ENCODE measurements at regions not wholly inside any gene's neighbourhood (a gene's known extent, or its start where the extent isn't known, plus 50 kb on each side); places are given as distances from the start of the nearest gene placed in this dataset.

DNA sequence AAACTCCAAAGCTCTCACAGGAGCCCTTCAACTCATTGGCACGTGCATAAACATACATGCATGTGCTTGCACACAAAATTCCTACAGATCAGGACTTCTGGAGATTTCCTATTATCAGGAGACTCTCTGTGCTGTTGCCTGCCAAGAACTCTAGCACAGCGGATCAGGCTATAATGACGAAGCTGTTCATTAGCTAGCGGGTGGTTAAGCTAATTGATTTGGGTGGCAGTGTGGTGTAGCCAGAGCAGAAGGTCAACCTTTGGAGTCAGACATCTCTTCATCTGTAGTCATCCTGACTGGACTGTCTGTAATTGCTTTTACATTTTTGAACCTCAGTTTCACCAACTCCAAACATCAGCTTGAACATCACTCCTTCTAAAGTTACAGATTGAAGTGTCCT lies 69.0 kb downstream of the KIF2B start:
- Histone ChIP-seq H3K36me3 (ENCODE audit: low read depth, low read length) (no peaks in the 10 kb centered on the region), H3K4me2 (ENCODE audit: low read length) (no peak overlapping the region), H3K9me2 (replicated peaks; ENCODE audit: low read length) (no peaks in the 10 kb centered on the region), H3K27me3 (ENCODE audit: low read length) (no peaks in the 10 kb centered on the region), H3K4me3 (ENCODE audit: low read length) (no peak overlapping the region), H3K9me3 (ENCODE audit: low read length) (peaks cover 23% of the 10 kb centered on the region), H2AFZ (ENCODE audit: low read length) (no peak overlapping the region), H3K79me2 (ENCODE audit: low read length) (no peaks in the 10 kb centered on the region), H3F3A (ENCODE audit: low read length, unreplicated experiment) (no peaks in the 10 kb centered on the region), H3K4me1 (ENCODE audit: insufficient read depth, low read length) (no peaks in the 10 kb centered on the region), H3K27ac (ENCODE audit: low read length) (no peak overlapping the region), H3K9ac (ENCODE audit: low read length) (no peak overlapping the region), H4K20me1 (ENCODE audit: low read length) (no peaks in the 10 kb centered on the region)
- no peak for TF ChIP-seq EZH2 (IDR thresholded peaks at IDR 0.05; ENCODE audit: low read length, unreplicated experiment)
- TF ChIP-seq EZH2phosphoT487 (IDR thresholded peaks at IDR 0.05; ENCODE audit: borderline replicate concordance, low read length): no peak
- TF ChIP-seq, protein P1, sequence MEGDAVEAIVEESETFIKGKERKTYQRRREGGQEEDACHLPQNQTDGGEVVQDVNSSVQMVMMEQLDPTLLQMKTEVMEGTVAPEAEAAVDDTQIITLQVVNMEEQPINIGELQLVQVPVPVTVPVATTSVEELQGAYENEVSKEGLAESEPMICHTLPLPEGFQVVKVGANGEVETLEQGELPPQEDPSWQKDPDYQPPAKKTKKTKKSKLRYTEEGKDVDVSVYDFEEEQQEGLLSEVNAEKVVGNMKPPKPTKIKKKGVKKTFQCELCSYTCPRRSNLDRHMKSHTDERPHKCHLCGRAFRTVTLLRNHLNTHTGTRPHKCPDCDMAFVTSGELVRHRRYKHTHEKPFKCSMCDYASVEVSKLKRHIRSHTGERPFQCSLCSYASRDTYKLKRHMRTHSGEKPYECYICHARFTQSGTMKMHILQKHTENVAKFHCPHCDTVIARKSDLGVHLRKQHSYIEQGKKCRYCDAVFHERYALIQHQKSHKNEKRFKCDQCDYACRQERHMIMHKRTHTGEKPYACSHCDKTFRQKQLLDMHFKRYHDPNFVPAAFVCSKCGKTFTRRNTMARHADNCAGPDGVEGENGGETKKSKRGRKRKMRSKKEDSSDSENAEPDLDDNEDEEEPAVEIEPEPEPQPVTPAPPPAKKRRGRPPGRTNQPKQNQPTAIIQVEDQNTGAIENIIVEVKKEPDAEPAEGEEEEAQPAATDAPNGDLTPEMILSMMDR (conservative IDR thresholded peaks at IDR 0.05; ENCODE audit: low read depth, low read length): no peak
- CTCF ChIA-PET: no interaction called here
- no TSS peak for BruUV-seq (replicated peaks)
- ATAC-seq (no peak), DNase-seq (no peak)
- POLR2A ChIA-PET (ENCODE audit: unreplicated experiment): no interaction called here
- intact Hi-C loops (cut with micrococcal nuclease): no loop called here

DNA sequence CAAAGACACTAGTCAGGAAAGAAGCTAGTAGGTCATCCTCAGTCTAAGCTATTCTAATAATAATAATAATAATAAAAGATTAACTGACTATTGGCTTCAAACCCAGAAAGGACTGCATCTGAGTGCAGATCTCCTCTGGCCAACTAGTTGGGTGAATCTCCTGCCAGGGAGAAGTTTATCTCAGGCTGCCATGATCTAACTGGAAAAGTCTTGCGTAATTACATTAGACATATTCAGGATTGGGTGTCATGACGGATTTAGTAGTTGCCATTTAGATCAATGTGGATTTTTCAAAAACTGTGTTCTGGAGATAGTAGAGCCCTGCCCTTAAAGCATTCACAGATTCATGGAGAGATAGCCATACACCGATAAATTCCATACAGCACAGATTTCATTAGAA lies 69.5 kb downstream of the KIF2B start:
- Histone ChIP-seq H3F3A (ENCODE audit: low read length, unreplicated experiment) (no peaks in the 10 kb centered on the region), H3K27me3 (ENCODE audit: low read length) (no peaks in the 10 kb centered on the region), H4K20me1 (ENCODE audit: low read length) (no peaks in the 10 kb centered on the region), H3K36me3 (ENCODE audit: low read depth, low read length) (no peaks in the 10 kb centered on the region), H3K4me3 (ENCODE audit: low read length) (no peak overlapping the region), H3K4me2 (ENCODE audit: low read length) (no peak overlapping the region), H3K9me2 (replicated peaks; ENCODE audit: low read length) (no peaks in the 10 kb centered on the region), H3K9me3 (ENCODE audit: low read length) (peaks cover 23% of the 10 kb centered on the region), H3K4me1 (ENCODE audit: insufficient read depth, low read length) (no peaks in the 10 kb centered on the region), H3K79me2 (ENCODE audit: low read length) (no peaks in the 10 kb centered on the region), H2AFZ (ENCODE audit: low read length) (no peak overlapping the region), H3K27ac (ENCODE audit: low read length) (no peak overlapping the region), H3K9ac (ENCODE audit: low read length) (no peak overlapping the region)
- intact Hi-C loops (cut with micrococcal nuclease): no loop called here
- BruUV-seq (replicated peaks): no TSS peak
- DNase-seq: no peak
- POLR2A ChIA-PET (ENCODE audit: unreplicated experiment): no interaction called here
- no peak for ATAC-seq
- CTCF ChIA-PET: no interaction called here
- TF ChIP-seq, protein P1 (conservative IDR thresholded peaks at IDR 0.05; ENCODE audit: low read depth, low read length): no peak
- TF ChIP-seq EZH2 (IDR thresholded peaks at IDR 0.05; ENCODE audit: low read length, unreplicated experiment): no peak
- TF ChIP-seq EZH2phosphoT487 (IDR thresholded peaks at IDR 0.05; ENCODE audit: borderline replicate concordance, low read length): no peak

DNA sequence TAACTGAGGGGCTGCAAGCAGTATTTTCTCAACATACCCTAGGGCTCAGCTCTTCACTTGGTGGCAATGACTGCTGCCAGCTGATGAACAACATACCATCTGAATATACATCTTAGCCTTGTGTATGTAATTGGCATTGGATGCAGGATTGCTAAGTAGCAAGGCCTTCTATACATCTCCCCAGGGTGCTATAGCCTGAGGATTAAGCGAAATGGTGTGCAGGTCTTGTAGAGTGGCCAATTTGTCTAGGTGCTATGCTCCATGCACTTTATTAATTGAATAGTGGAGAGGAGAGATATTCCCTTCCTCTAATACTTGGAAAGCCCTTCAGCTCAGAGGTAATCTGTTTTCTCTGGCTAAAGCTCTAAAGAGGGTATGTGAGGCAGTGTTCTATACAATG lies 71.9 kb downstream of the KIF2B start:
- Histone ChIP-seq H3K27me3 (ENCODE audit: low read length) (no peaks in the 10 kb centered on the region), H3K36me3 (ENCODE audit: low read depth, low read length) (no peaks in the 10 kb centered on the region), H4K20me1 (ENCODE audit: low read length) (no peaks in the 10 kb centered on the region), H3K27ac (ENCODE audit: low read length) (no peak overlapping the region), H2AFZ (ENCODE audit: low read length) (no peak overlapping the region), H3K9me2 (replicated peaks; ENCODE audit: low read length) (no peaks in the 10 kb centered on the region), H3K9me3 (ENCODE audit: low read length) (peaks cover 13% of the 10 kb centered on the region), H3F3A (ENCODE audit: low read length, unreplicated experiment) (no peaks in the 10 kb centered on the region), H3K4me2 (ENCODE audit: low read length) (no peak overlapping the region), H3K9ac (ENCODE audit: low read length) (no peak overlapping the region), H3K79me2 (ENCODE audit: low read length) (no peaks in the 10 kb centered on the region), H3K4me1 (ENCODE audit: insufficient read depth, low read length) (no peaks in the 10 kb centered on the region), H3K4me3 (ENCODE audit: low read length) (no peak overlapping the region)
- TF ChIP-seq EZH2 (IDR thresholded peaks at IDR 0.05; ENCODE audit: low read length, unreplicated experiment) (no peak), EZH2phosphoT487 (IDR thresholded peaks at IDR 0.05; ENCODE audit: borderline replicate concordance, low read length) (no peak)
- TF ChIP-seq, protein P1 (conservative IDR thresholded peaks at IDR 0.05; ENCODE audit: low read depth, low read length): no peak
- DNase-seq (no peak), ATAC-seq (no peak)
- ChIA-PET POLR2A (ENCODE audit: unreplicated experiment) (no interaction called here), CTCF (no interaction called here)
- intact Hi-C loops (cut with micrococcal nuclease): no loop called here
- BruUV-seq (replicated peaks): no TSS peak
